MM.1S (cell line): ENCODE measurements at regions not wholly inside any gene's neighbourhood (a gene's known extent, or its start where the extent isn't known, plus 50 kb on each side); places are given as distances from the start of the nearest gene placed in this dataset.

ENCODE experiments used
- EZH2 ChIP-seq: fragments of 300-600 bp; sonication (generic); optimal IDR thresholded peaks from 2 replicates; pipeline ENCODE3; 2017; ENCODE audit warnings: low read depth, mild to moderate bottlenecking, antibody characterized with exemption, low read length, mixed read lengths
- EZH2phosphoT487 ChIP-seq: fragments of 300-600 bp; sonication (generic); IDR thresholded peaks from 2 replicates; pipeline ENCODE4 v1.6.1; 2018; ENCODE audit warnings: antibody characterized with exemption, low read length
- TF ChIP-seq, protein P1 (sequence below): fragments of 300-600 bp; sonication (generic); IDR thresholded peaks from 2 replicates; pipeline ENCODE4 v1.5.1; 2016; ENCODE audit warnings: antibody characterized with exemption, low read length, mixed read lengths

DNA sequence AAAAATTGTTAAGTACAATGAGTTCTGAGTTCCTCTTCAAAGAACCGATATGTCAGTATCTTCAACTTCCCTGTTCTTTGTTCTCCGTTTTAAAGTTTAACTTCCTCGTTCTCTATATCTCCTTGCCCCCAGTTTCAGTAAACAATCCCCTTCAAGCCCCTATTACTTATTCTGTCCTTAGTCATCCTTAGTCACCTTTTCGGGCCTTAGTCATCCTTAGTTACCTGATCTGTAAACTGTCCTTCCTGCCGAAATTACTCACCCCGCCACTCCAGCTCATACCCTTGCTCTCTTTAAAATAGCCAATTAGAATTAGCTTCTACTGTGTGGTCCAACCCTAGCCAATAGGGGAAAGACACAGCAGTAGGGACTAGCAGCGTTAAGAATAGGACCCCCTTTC is 1165.6 kb downstream of the NSUN3 start:
- TF ChIP-seq, protein P1, sequence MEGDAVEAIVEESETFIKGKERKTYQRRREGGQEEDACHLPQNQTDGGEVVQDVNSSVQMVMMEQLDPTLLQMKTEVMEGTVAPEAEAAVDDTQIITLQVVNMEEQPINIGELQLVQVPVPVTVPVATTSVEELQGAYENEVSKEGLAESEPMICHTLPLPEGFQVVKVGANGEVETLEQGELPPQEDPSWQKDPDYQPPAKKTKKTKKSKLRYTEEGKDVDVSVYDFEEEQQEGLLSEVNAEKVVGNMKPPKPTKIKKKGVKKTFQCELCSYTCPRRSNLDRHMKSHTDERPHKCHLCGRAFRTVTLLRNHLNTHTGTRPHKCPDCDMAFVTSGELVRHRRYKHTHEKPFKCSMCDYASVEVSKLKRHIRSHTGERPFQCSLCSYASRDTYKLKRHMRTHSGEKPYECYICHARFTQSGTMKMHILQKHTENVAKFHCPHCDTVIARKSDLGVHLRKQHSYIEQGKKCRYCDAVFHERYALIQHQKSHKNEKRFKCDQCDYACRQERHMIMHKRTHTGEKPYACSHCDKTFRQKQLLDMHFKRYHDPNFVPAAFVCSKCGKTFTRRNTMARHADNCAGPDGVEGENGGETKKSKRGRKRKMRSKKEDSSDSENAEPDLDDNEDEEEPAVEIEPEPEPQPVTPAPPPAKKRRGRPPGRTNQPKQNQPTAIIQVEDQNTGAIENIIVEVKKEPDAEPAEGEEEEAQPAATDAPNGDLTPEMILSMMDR = no peak
- no peak for TF ChIP-seq EZH2
- TF ChIP-seq EZH2phosphoT487 = no peak
